WERI-Rb-1 (cell line): ENCODE measurements at regions not wholly inside any gene's neighbourhood (a gene's known extent, or its start where the extent isn't known, plus 50 kb on each side); places are given as distances from the start of the nearest gene placed in this dataset.

Source experiments
- DNase-seq: peaks from one replicate; pipeline ENCODE4 v3.0.0-alpha.2; 2020
- H3K27ac ChIP-seq: fragments of 250-450 bp; sonication (Bioruptor Pico); 2 replicates; pipeline ENCODE4 v1.5.1; 2020; ENCODE audit warnings: mild to moderate bottlenecking, moderate library complexity
- H3K27me3 ChIP-seq: fragments of 250-450 bp; sonication (Bioruptor Pico); 2 replicates; pipeline ENCODE4 v1.5.1; 2021; ENCODE audit warnings: mild to moderate bottlenecking, low read depth, moderate library complexity; ENCODE audit not compliant: insufficient read depth, severe bottlenecking
- H3K36me3 ChIP-seq: fragments of 250-450 bp; sonication (Bioruptor Pico); 2 replicates; pipeline ENCODE4 v1.5.1; 2020; ENCODE audit warnings: mild to moderate bottlenecking, moderate library complexity
- H3K4me3 ChIP-seq: 2 replicates; pipeline ENCODE4 v1.5.1; 2011; ENCODE audit warnings: low read depth, mild to moderate bottlenecking, control low read depth, low read length
- H3K9me3 ChIP-seq: fragments of 250-450 bp; sonication (Bioruptor Pico); 2 replicates; pipeline ENCODE4 v1.5.1; 2021; ENCODE audit warnings: mild to moderate bottlenecking, moderate library complexity; ENCODE audit not compliant: severe bottlenecking
- TF ChIP-seq, protein P1 (sequence below): IDR thresholded peaks from 2 replicates; pipeline ENCODE4 v1.5.1; 2011; ENCODE audit warnings: low read depth, mild to moderate bottlenecking, control low read depth, inconsistent platforms, low read length

- no peaks in the 10 kb centered on the region for H3K36me3 ChIP-seq
- no peak for DNase-seq
- H3K27me3 ChIP-seq, result no peaks in the 10 kb centered on the region
- TF ChIP-seq, protein P1, sequence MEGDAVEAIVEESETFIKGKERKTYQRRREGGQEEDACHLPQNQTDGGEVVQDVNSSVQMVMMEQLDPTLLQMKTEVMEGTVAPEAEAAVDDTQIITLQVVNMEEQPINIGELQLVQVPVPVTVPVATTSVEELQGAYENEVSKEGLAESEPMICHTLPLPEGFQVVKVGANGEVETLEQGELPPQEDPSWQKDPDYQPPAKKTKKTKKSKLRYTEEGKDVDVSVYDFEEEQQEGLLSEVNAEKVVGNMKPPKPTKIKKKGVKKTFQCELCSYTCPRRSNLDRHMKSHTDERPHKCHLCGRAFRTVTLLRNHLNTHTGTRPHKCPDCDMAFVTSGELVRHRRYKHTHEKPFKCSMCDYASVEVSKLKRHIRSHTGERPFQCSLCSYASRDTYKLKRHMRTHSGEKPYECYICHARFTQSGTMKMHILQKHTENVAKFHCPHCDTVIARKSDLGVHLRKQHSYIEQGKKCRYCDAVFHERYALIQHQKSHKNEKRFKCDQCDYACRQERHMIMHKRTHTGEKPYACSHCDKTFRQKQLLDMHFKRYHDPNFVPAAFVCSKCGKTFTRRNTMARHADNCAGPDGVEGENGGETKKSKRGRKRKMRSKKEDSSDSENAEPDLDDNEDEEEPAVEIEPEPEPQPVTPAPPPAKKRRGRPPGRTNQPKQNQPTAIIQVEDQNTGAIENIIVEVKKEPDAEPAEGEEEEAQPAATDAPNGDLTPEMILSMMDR, result no peak
- no peak overlapping the region for H3K27ac ChIP-seq
- H3K4me3 ChIP-seq, result no peak overlapping the region
- no peaks in the 10 kb centered on the region for H3K9me3 ChIP-seq
Measured at GRCh38 chr12:63208956-63209355, 58.0 kb upstream of the AVPR1A start.

DNA sequence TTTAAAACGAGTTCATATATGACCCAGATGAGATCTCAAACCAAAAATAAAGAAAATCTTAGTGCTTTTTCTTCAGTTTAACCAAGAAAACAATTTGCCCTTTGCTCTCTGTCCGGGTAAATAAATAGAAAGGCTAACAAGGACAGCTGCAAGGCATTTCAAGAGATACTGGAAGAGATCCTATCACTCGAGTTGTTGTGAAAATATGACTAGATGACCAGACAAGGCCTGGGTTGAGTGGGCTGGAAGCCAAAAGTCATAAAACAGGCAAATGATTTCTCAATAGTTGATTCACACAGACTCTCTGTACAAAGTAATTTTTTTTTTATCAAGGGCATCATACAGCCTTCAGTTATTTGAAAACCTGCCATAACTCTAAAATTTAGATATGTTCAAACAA lies 55.9 kb upstream of the AVPR1A start:
- Histone ChIP-seq H3K9me3 (no peaks in the 10 kb centered on the region), H3K27me3 (no peaks in the 10 kb centered on the region), H3K36me3 (no peaks in the 10 kb centered on the region), H3K27ac (no peak overlapping the region), H3K4me3 (no peak overlapping the region)
- TF ChIP-seq, protein P1, result no peak
- no peak for DNase-seq

DNA sequence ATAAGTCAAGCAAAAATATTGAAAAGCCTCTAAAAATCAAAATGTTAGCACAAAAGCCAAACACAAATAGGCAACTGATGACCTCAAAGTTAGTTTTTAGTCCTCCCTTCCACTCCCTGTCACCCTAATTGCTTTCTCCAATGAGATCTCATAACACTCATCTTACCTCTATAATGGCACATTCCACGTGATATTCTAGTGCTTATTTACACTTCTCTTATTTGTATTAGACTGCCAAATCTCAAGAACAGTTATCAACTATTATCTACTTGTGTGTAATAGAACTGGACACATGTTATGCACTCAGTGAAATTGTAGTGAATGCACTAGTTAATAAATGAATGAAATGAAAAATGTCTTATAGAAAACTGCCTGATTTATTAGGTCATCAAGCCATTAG lies 55.5 kb upstream of the AVPR1A start:
- Histone ChIP-seq H3K9me3 (no peaks in the 10 kb centered on the region), H3K27ac (no peak overlapping the region), H3K36me3 (no peaks in the 10 kb centered on the region), H3K4me3 (no peak overlapping the region), H3K27me3 (no peaks in the 10 kb centered on the region)
- DNase-seq, result no peak
- TF ChIP-seq, protein P1, result no peak
